Gastrocnemius medialis (tissue), 4 donors: ENCODE measurements at regions not wholly inside any gene's neighbourhood (a gene's known extent, or its start where the extent isn't known, plus 50 kb on each side); places are given as distances from the start of the nearest gene placed in this dataset.

ENCODE experiments used
- CTCF ChIP-seq, 5 experiments: fragments of 450-650 bp in 3 of 5; fragments of 200-600 bp in 2 of 5; sonication (generic) in 2 of 5; IDR thresholded peaks in 4 of 5; conservative IDR thresholded peaks in 1 of 5; 1 replicate in 4 of 5; 2 replicates in 1 of 5; pipeline ENCODE4 v1.5.1; 2016 to 2019; ENCODE audit warnings: antibody characterized with exemption in 5 of 5, mild to moderate bottlenecking in 3 of 5, moderate library complexity in 3 of 5
- POLR2A ChIP-seq, 2 donors: fragments of 450-650 bp; IDR thresholded peaks; one replicate each; pipeline ENCODE4 v1.6.1; 2017; ENCODE audit warnings: antibody characterized with exemption in 2 of 2, mild to moderate bottlenecking in 2 of 2, moderate library complexity in 2 of 2

- TF ChIP-seq CTCF (IDR thresholded peaks at IDR 0.05 in 4 of 5, conservative IDR thresholded peaks at IDR 0.05 in 1 of 5) (no peak), POLR2A (IDR thresholded peaks at IDR 0.05) (no peak)
These were observed 116.0 kb upstream of the C7orf33 start for GRCh38 chr7:148474481-148475025.
